Muscle of back (tissue), 3 donors: ENCODE measurements at regions not wholly inside any gene's neighbourhood (a gene's known extent, or its start where the extent isn't known, plus 50 kb on each side); places are given as distances from the start of the nearest gene placed in this dataset.

Source experiments
- DNase-seq, 3 donors: peaks; one replicate each; pipeline versions ENCODE4 v3.0.0 to v3.0.0-alpha.2; 2013

- no peak for DNase-seq
These were observed 244.2 kb downstream of the NHLRC3 start for GRCh38 chr13:39282400-39282972.

- DNase-seq: no peak
These were observed 244.8 kb downstream of the NHLRC3 start for GRCh38 chr13:39283072-39283471.

- peak in 1 of 3 donors; percentile 24 for DNase-seq
These were observed 246.6 kb downstream of the NHLRC3 start for GRCh38 chr13:39284801-39285388.
